Hepatocyte (in vitro differentiated cells): ENCODE measurements at regions not wholly inside any gene's neighbourhood (a gene's known extent, or its start where the extent isn't known, plus 50 kb on each side); places are given as distances from the start of the nearest gene placed in this dataset.

Source experiments
- DNase-seq: peaks from one replicate; pipeline ENCODE4 v3.0.0-alpha.2; 2016; ENCODE audit warnings: low spot score
- H2AFZ ChIP-seq: fragments of 200-600 bp; sonication (generic); 2 replicates; pipeline ENCODE4 v1.6.0; 2016; ENCODE audit warnings: antibody characterized with exemption, mild to moderate bottlenecking
- H3K27ac ChIP-seq: fragments of 200-600 bp; sonication (generic); 2 replicates; pipeline ENCODE4 v1.5.1; 2016; ENCODE audit warnings: mild to moderate bottlenecking
- H3K27me3 ChIP-seq: fragments of 200-600 bp; sonication (generic); 2 replicates; pipeline ENCODE4 v1.6.1; 2016
- H3K36me3 ChIP-seq: fragments of 200-600 bp; sonication (generic); replicated peaks from 2 replicates; pipeline ENCODE4 v1.5.1; 2016; ENCODE audit warnings: low read depth; ENCODE audit not compliant: insufficient read depth
- H3K4me1 ChIP-seq: fragments of 200-600 bp; sonication (generic); 2 replicates; pipeline ENCODE4 v1.5.1; 2016; ENCODE audit warnings: mild to moderate bottlenecking, moderate library complexity; ENCODE audit not compliant: insufficient read depth
- H3K4me2 ChIP-seq: fragments of 200-600 bp; sonication (generic); 2 replicates; pipeline ENCODE4 v1.6.0; 2016
- H3K4me3 ChIP-seq: fragments of 200-600 bp; sonication (generic); 2 replicates; pipeline ENCODE4 v1.5.1; 2016; ENCODE audit warnings: mild to moderate bottlenecking
- H3K79me2 ChIP-seq: fragments of 200-600 bp; sonication (generic); 2 replicates; pipeline ENCODE4 v1.6.0; 2017; ENCODE audit warnings: mild to moderate bottlenecking
- H3K9me2 ChIP-seq: fragments of 200-600 bp; sonication (generic); replicated peaks from 2 replicates; pipeline ENCODE4 v1.6.0; 2017; ENCODE audit warnings: mild to moderate bottlenecking; ENCODE audit not compliant: insufficient read depth
- H3K9me3 ChIP-seq: fragments of 200-600 bp; sonication (generic); 2 replicates; pipeline ENCODE4 v1.5.1; 2016; ENCODE audit warnings: low read depth, mild to moderate bottlenecking
- H4K20me1 ChIP-seq: fragments of 200-600 bp; sonication (generic); 2 replicates; pipeline ENCODE4 v1.6.0; 2016; ENCODE audit warnings: mild to moderate bottlenecking; ENCODE audit not compliant: insufficient read depth, poor library complexity, severe bottlenecking
- EZH2 ChIP-seq: fragments of 200-600 bp; sonication (generic); IDR thresholded peaks from 2 replicates; pipeline ENCODE4 v1.6.1; 2016; ENCODE audit warnings: antibody characterized with exemption, mild to moderate bottlenecking, borderline replicate concordance
- EZH2phosphoT487 ChIP-seq: fragments of 200-600 bp; sonication (generic); IDR thresholded peaks from one replicate; pipeline ENCODE4 v1.6.1; 2018; ENCODE audit warnings: antibody characterized with exemption, mild to moderate bottlenecking, low read depth, moderate library complexity; ENCODE audit not compliant: unreplicated experiment, severe bottlenecking
- WGBS: methylation state at CpG from one replicate; pipeline ENCODE4 v1.1.6; 2016; ENCODE audit warnings: low lambda C conversion rate; ENCODE audit errors: missing lambda C conversion rate; 5-methylcytosine and 5-hydroxymethylcytosine counted together
- TF ChIP-seq, protein P1 (sequence below): fragments of 200-600 bp; sonication (generic); IDR thresholded peaks from 2 replicates; pipeline ENCODE4 v1.5.1; 2016; ENCODE audit warnings: antibody characterized with exemption, mild to moderate bottlenecking; ENCODE audit not compliant: poor library complexity

DNA sequence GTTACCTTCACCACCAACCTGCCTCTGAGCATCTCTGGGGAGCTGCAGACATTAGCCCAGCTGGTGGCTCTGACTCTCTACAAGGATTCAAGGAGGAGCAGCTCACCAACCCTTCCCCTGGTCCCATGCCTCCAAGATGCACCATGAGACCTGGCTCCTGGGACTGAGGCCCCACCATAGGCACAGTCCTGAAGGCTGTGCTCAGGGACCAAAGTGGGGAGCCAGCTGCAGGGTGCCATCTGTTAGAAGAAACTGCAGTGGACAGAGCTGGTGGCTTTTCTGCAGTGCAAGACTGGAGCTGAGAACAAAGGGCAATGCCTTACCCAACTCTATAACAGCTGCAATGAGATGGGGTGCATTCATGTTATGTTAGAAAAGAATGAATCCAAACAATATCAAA lies 581.6 kb downstream of the TCERG1L start:
- Histone ChIP-seq H3K36me3 (no peaks in the 10 kb centered on the region), H3K4me3 (no peak overlapping the region), H3K9me2 (no peaks in the 10 kb centered on the region), H3K79me2 (no peaks in the 10 kb centered on the region), H3K4me2 (no peak overlapping the region), H3K27me3 (no peaks in the 10 kb centered on the region), H3K9me3 (no peaks in the 10 kb centered on the region), H2AFZ (no peak overlapping the region), H3K4me1 (no peaks in the 10 kb centered on the region), H4K20me1 (no peaks in the 10 kb centered on the region), H3K27ac (no peak overlapping the region)
- TF ChIP-seq EZH2phosphoT487 (no peak), EZH2 (no peak)
- TF ChIP-seq, protein P1, sequence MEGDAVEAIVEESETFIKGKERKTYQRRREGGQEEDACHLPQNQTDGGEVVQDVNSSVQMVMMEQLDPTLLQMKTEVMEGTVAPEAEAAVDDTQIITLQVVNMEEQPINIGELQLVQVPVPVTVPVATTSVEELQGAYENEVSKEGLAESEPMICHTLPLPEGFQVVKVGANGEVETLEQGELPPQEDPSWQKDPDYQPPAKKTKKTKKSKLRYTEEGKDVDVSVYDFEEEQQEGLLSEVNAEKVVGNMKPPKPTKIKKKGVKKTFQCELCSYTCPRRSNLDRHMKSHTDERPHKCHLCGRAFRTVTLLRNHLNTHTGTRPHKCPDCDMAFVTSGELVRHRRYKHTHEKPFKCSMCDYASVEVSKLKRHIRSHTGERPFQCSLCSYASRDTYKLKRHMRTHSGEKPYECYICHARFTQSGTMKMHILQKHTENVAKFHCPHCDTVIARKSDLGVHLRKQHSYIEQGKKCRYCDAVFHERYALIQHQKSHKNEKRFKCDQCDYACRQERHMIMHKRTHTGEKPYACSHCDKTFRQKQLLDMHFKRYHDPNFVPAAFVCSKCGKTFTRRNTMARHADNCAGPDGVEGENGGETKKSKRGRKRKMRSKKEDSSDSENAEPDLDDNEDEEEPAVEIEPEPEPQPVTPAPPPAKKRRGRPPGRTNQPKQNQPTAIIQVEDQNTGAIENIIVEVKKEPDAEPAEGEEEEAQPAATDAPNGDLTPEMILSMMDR = no peak
- DNase-seq = no peak

DNA sequence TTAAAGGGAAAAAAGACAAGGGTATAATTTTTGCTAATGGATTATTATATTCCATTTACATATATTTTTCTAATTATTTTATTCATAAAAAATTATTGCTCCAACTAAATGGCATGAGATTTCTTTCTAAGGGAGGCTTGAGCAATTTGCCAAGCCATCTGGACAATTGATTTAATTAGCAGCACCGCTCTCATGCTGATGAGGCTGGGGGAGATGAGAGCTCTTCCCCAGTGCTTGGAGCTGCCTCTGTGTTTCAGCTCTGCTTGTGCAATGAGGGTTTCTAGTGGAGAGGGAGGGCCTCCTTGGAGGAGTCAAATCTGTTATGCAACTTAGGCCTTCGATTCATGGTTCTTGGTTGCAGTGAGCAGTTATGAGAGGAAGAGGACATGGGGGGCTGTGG lies 574.3 kb downstream of the TCERG1L start:
- H4K20me1 ChIP-seq = no peaks in the 10 kb centered on the region
- 48% methylated on average over 2 of the region's 2 CpGs for WGBS
- H3K27ac ChIP-seq = no peak overlapping the region
- no peak for TF ChIP-seq EZH2
- TF ChIP-seq, protein P1 = no peak
- no peak for TF ChIP-seq EZH2phosphoT487
- no peak overlapping the region for H3K4me2 ChIP-seq
- no peak for DNase-seq
- H3K9me2 ChIP-seq = no peaks in the 10 kb centered on the region
- no peaks in the 10 kb centered on the region for H3K79me2 ChIP-seq
- no peak overlapping the region for H2AFZ ChIP-seq
- no peaks in the 10 kb centered on the region for H3K27me3 ChIP-seq
- no peaks in the 10 kb centered on the region for H3K9me3 ChIP-seq
- H3K4me1 ChIP-seq = no peaks in the 10 kb centered on the region
- no peaks in the 10 kb centered on the region for H3K36me3 ChIP-seq
- H3K4me3 ChIP-seq = no peak overlapping the region

DNA sequence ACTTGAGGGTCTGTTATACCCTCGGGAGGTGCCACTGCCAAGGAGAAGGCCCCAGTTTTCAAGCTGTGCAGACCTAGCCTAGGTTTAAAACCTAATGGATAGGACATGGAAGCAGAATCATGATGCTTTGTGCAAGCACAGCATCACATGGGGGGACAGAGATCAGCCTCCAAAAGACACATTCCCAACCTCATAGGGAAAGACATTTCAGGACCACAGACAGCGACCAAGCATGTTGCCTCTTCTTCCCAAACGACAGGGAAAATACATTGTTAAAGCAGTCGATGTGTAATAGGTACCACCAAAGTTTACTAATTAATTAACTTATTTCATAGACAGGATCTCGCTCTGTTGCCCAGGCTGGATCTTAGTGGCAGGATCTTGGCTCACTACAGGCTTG lies 573.9 kb downstream of the TCERG1L start:
- 27% methylated on average over 5 of the region's 5 CpGs for WGBS
- H3K9me3 ChIP-seq = no peaks in the 10 kb centered on the region
- peak; percentile 62 for DNase-seq

More for the DNA sequence above, 573.9 kb downstream of the TCERG1L start:
- H3K4me1 ChIP-seq = no peaks in the 10 kb centered on the region
- no peak for TF ChIP-seq EZH2
- no peak for TF ChIP-seq EZH2phosphoT487
- TF ChIP-seq, protein P1 = no peak
- no peaks in the 10 kb centered on the region for H4K20me1 ChIP-seq
- H3K79me2 ChIP-seq = no peaks in the 10 kb centered on the region
- no peak overlapping the region for H3K27ac ChIP-seq
- no peak overlapping the region for H2AFZ ChIP-seq
- H3K4me3 ChIP-seq = no peak overlapping the region
- H3K4me2 ChIP-seq = no peak overlapping the region
- H3K9me2 ChIP-seq = no peaks in the 10 kb centered on the region
- H3K27me3 ChIP-seq = no peaks in the 10 kb centered on the region
- H3K36me3 ChIP-seq = no peaks in the 10 kb centered on the region
